IPS-18a (cell line): ENCODE measurements at regions not wholly inside any gene's neighbourhood (a gene's known extent, or its start where the extent isn't known, plus 50 kb on each side); places are given as distances from the start of the nearest gene placed in this dataset.

Source experiments
- H3K27ac ChIP-seq: one replicate; pipeline ENCODE4 v1.5.1; 2013; ENCODE audit warnings: low read length
- H3K27me3 ChIP-seq: one replicate; pipeline ENCODE4 v1.6.1; 2013; ENCODE audit warnings: mild to moderate bottlenecking, low read length; ENCODE audit not compliant: control insufficient read depth, insufficient read depth
- H3K36me3 ChIP-seq: one replicate; pipeline ENCODE4 v1.6.1; 2013; ENCODE audit warnings: low read depth, low read length; ENCODE audit not compliant: control insufficient read depth
- H3K4me1 ChIP-seq: one replicate; pipeline ENCODE4 v1.6.1; 2013; ENCODE audit warnings: low read depth, low read length; ENCODE audit not compliant: control insufficient read depth
- H3K4me3 ChIP-seq: one replicate; pipeline ENCODE4 v1.5.1; 2013; ENCODE audit warnings: low read length
- H3K9ac ChIP-seq: one replicate; pipeline ENCODE4 v1.6.1; 2013; ENCODE audit warnings: mild to moderate bottlenecking, low read length, moderate library complexity
- H3K9me3 ChIP-seq: one replicate; pipeline ENCODE4 v1.6.1; 2013; ENCODE audit warnings: low read depth, low read length; ENCODE audit not compliant: control insufficient read depth

- no peak overlapping the region for H3K4me3 ChIP-seq
- no peaks in the 10 kb centered on the region for H3K36me3 ChIP-seq
- no peak overlapping the region for H3K9ac ChIP-seq
- H3K4me1 ChIP-seq = no peaks in the 10 kb centered on the region
- no peaks in the 10 kb centered on the region for H3K27me3 ChIP-seq
- H3K27ac ChIP-seq = no peak overlapping the region
- no peaks in the 10 kb centered on the region for H3K9me3 ChIP-seq
Measured at GRCh38 chr7:96527133-96527827, 182.4 kb downstream of the SEM1 start.

- no peaks in the 10 kb centered on the region for H3K9me3 ChIP-seq
- H3K9ac ChIP-seq = no peak overlapping the region
- no peaks in the 10 kb centered on the region for H3K27me3 ChIP-seq
- H3K4me1 ChIP-seq = no peaks in the 10 kb centered on the region
- H3K36me3 ChIP-seq = no peaks in the 10 kb centered on the region
- no peak overlapping the region for H3K4me3 ChIP-seq
- H3K27ac ChIP-seq = no peak overlapping the region
Measured at GRCh38 chr7:96526496-96526895, 183.2 kb downstream of the SEM1 start.

- H3K9ac ChIP-seq = no peak overlapping the region
- H3K36me3 ChIP-seq = no peaks in the 10 kb centered on the region
- H3K27me3 ChIP-seq = no peaks in the 10 kb centered on the region
- H3K4me3 ChIP-seq = no peak overlapping the region
- no peak overlapping the region for H3K27ac ChIP-seq
- H3K4me1 ChIP-seq = no peaks in the 10 kb centered on the region
- H3K9me3 ChIP-seq = no peaks in the 10 kb centered on the region
Measured at GRCh38 chr7:96521068-96521894, 188.4 kb downstream of the SEM1 start.

- Histone ChIP-seq H3K27me3 (no peaks in the 10 kb centered on the region), H3K4me3 (no peak overlapping the region), H3K9me3 (no peaks in the 10 kb centered on the region), H3K4me1 (peaks cover 6% of the 10 kb centered on the region), H3K36me3 (no peaks in the 10 kb centered on the region), H3K27ac (no peak overlapping the region), H3K9ac (no peak overlapping the region)
Measured at GRCh38 chr7:96508371-96508770, 186.5 kb upstream of the SLC25A13 start.

- Histone ChIP-seq H3K9ac (no peak overlapping the region), H3K36me3 (no peaks in the 10 kb centered on the region), H3K9me3 (no peaks in the 10 kb centered on the region), H3K4me3 (no peak overlapping the region), H3K4me1 (peaks cover 7% of the 10 kb centered on the region), H3K27me3 (no peaks in the 10 kb centered on the region), H3K27ac (no peak overlapping the region)
Measured at GRCh38 chr7:96503597-96503996, 181.7 kb upstream of the SLC25A13 start.

GRCh38 chr7:96501318-96501717 is 179.4 kb upstream of the SLC25A13 start:
- Histone ChIP-seq H3K27me3 (no peaks in the 10 kb centered on the region), H3K9me3 (no peaks in the 10 kb centered on the region), H3K4me3 (no peak overlapping the region), H3K4me1 (peaks cover 7% of the 10 kb centered on the region), H3K27ac (no peak overlapping the region), H3K9ac (no peak overlapping the region), H3K36me3 (no peaks in the 10 kb centered on the region)

DNA sequence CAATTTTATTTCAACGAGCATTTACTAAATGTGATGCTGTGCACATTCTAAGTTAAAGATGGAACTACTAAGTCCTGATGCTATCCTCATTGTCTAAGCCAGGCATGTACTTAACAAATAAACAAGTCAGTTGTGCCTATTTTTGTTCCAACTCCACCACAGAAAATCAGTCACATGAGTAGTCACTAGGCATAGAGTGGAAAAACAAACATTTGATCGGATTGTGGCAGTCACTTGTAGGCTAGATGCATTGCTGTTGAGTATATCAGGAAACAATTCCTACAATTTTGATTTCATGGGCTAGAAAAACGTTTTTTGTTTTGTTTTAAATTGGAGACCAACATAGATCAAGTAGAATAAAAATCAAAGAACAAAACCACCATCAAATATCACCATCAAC is 177.6 kb upstream of the SLC25A13 start:
- Histone ChIP-seq H3K27me3 (no peaks in the 10 kb centered on the region), H3K9me3 (no peaks in the 10 kb centered on the region), H3K4me1 (peaks cover 7% of the 10 kb centered on the region), H3K36me3 (no peaks in the 10 kb centered on the region), H3K9ac (no peak overlapping the region), H3K4me3 (no peak overlapping the region), H3K27ac (no peak overlapping the region)

DNA sequence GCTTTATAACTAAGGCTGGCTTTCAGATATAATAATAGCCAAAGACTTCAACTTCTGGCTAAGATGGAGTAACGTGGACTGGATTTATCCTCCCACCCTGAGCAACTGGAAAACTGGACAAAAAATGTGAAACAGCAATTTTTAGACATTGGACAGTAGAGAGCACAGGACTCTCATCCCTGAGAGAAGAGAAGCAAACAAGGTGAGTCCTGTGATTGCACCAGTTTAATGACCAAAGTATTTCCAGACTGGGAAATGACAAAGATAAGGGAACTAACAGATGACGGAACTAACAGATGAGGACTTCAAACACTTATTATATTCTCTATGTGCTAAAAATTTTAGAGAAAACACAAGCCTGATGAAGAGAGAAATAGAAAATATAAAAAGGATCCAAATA is 175.7 kb upstream of the SLC25A13 start:
- H3K27ac ChIP-seq = no peak overlapping the region
- no peaks in the 10 kb centered on the region for H3K9me3 ChIP-seq
- no peaks in the 10 kb centered on the region for H3K4me1 ChIP-seq
- H3K36me3 ChIP-seq = no peaks in the 10 kb centered on the region
- H3K27me3 ChIP-seq = no peaks in the 10 kb centered on the region
- H3K4me3 ChIP-seq = no peak overlapping the region
- no peak overlapping the region for H3K9ac ChIP-seq

GRCh38 chr7:96495751-96496216 is 173.9 kb upstream of the SLC25A13 start:
- H3K36me3 ChIP-seq = no peaks in the 10 kb centered on the region
- no peak overlapping the region for H3K27ac ChIP-seq
- H3K4me1 ChIP-seq = no peaks in the 10 kb centered on the region
- no peaks in the 10 kb centered on the region for H3K9me3 ChIP-seq
- no peak overlapping the region for H3K9ac ChIP-seq
- H3K27me3 ChIP-seq = no peaks in the 10 kb centered on the region
- no peak overlapping the region for H3K4me3 ChIP-seq

DNA sequence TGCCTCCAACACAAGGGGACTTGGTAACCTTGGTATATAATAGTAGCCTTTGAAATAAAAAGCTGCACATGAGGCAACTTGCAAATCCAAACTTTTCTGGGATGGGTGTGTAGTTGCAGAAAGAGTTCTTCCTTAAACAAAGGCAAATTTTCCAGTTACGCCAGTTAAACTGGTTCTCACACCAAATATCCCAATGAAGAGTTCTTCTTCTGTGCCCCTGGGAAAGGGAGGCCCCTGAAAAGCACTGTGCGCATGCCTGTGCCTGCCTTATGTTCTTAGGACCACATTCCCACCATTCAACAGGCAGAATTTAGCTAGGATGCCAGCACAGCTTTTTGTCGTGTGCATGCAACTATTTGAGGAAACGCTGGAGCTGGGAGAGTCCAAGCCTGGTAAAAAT is 164.8 kb upstream of the SLC25A13 start:
- no peaks in the 10 kb centered on the region for H3K36me3 ChIP-seq
- H3K9ac ChIP-seq = no peak overlapping the region
- H3K4me3 ChIP-seq = no peak overlapping the region

DNA sequence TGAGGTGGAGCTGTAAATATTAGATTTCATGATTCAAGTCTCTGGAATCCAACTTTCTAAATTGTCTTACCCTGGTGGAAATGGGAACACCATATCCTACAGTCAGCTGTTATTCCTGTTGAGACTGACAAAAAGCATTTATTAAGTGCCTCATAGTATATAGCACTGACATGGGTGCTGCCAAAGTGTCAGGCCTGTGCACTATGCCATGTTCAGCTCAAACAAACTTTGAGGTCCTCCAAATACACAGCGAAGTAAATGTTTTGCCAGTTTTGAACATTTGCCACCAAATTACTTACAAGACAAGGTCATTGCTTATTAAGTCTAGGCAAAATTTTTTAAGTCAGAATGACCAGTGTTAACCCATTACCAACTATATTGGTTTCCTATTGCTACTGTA is 162.9 kb upstream of the SLC25A13 start:
- H3K9me3 ChIP-seq = no peaks in the 10 kb centered on the region
- no peaks in the 10 kb centered on the region for H3K36me3 ChIP-seq
- no peaks in the 10 kb centered on the region for H3K27me3 ChIP-seq
- H3K4me3 ChIP-seq = no peak overlapping the region
- H3K27ac ChIP-seq = no peak overlapping the region
- H3K9ac ChIP-seq = no peak overlapping the region
- H3K4me1 ChIP-seq = no peaks in the 10 kb centered on the region

More for the DNA sequence above, 164.8 kb upstream of the SLC25A13 start:
- H3K4me1 ChIP-seq = no peaks in the 10 kb centered on the region
- no peaks in the 10 kb centered on the region for H3K9me3 ChIP-seq
- H3K27ac ChIP-seq = no peak overlapping the region
- no peaks in the 10 kb centered on the region for H3K27me3 ChIP-seq

DNA sequence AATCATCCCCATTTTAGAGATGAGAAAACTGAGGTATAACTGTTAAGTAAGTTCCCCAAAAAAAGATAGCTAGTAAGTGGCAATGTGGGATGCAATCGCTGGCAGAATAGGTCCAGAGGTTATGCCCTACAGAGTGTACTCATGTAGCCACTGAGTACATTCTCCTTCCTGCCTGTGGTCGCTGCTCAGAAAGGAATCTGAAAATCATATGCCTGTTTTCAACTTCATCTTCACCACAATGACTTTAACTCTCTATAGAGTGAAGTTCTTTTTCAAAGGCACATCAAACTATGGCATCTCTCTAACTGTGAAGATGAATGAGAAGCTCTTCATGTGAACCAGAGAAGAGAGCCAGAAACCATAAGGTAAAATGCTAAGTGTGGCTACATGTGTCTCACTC is 162.2 kb upstream of the SLC25A13 start:
- Histone ChIP-seq H3K36me3 (no peaks in the 10 kb centered on the region), H3K27ac (no peak overlapping the region), H3K27me3 (no peaks in the 10 kb centered on the region), H3K4me1 (no peaks in the 10 kb centered on the region), H3K9me3 (no peaks in the 10 kb centered on the region), H3K4me3 (no peak overlapping the region), H3K9ac (no peak overlapping the region)
